Upper lobe of left lung (tissue), 4 donors: ENCODE measurements at regions not wholly inside any gene's neighbourhood (a gene's known extent, or its start where the extent isn't known, plus 50 kb on each side); places are given as distances from the start of the nearest gene placed in this dataset.

ENCODE experiments used
- CTCF ChIP-seq, 6 experiments: fragments of 450-650 bp in 4 of 6; fragments of 200-600 bp in 2 of 6; sonication (generic) in 2 of 6; IDR thresholded peaks; one replicate each; pipeline ENCODE4 v1.5.1; 2016 to 2019; ENCODE audit warnings: antibody characterized with exemption in 6 of 6
- EP300 ChIP-seq, 4 donors: sonication (generic); formaldehyde crosslinking; IDR thresholded peaks; one replicate each; pipeline ENCODE4 v1.5.1; 2017; ENCODE audit warnings: antibody characterized with exemption in 4 of 4, control low read depth in 2 of 4
- POLR2A ChIP-seq, 4 donors: fragments of 450-650 bp; IDR thresholded peaks; one replicate each; pipeline ENCODE4 v1.5.1; 2016 to 2017; ENCODE audit warnings: antibody characterized with exemption in 4 of 4, mild to moderate bottlenecking in 2 of 4
- POLR2AphosphoS5 ChIP-seq, 2 donors: sonication (generic); formaldehyde crosslinking; IDR thresholded peaks; one replicate each; pipeline ENCODE4 v1.5.1; 2017; ENCODE audit warnings: antibody characterized with exemption in 2 of 2

- TF ChIP-seq CTCF (IDR thresholded peaks at IDR 0.05) (no peak), POLR2A (IDR thresholded peaks at IDR 0.05) (no peak), POLR2AphosphoS5 (IDR thresholded peaks at IDR 0.05) (no peak), EP300 (IDR thresholded peaks at IDR 0.05) (no peak)
These were observed 216.0 kb downstream of the ACKR3 start for GRCh38 chr2:236785611-236786057.
